PC-3 (cell line): ENCODE measurements at regions not wholly inside any gene's neighbourhood (a gene's known extent, or its start where the extent isn't known, plus 50 kb on each side); places are given as distances from the start of the nearest gene placed in this dataset.

ENCODE experiments used
- ATAC-seq: fragments of 200-7000 bp; cut with Tn5 transposase; 2 replicates; pipeline ENCODE4 v1.9.1; 2020; ENCODE audit warnings: mild to moderate bottlenecking, moderate library complexity
- BruUV-seq: library from RNA; stranded (reverse); fragments of 400-500 nt; replicated peaks from 2 replicates; lab custom pipeline; 2021; lab: Mats Ljungman, UMichigan
- CTCF ChIA-PET: fragments of 300-600 bp; sonication (Branson Sonifier 250); formaldehyde crosslinking; loops from one replicate; lab custom pipeline; 2022; ENCODE audit warnings: antibody characterized with exemption; lab: Charles Lee
- POLR2A ChIA-PET: fragments of 300-600 bp; sonication (Branson Sonifier 250); formaldehyde crosslinking; loops from one replicate; lab custom pipeline; 2022; ENCODE audit warnings: antibody characterized with exemption; ENCODE audit not compliant: unreplicated experiment; lab: Charles Lee
- DNase-seq: peaks from one replicate; pipeline ENCODE4 v3.0.0-alpha.2; 2015
- H2AFZ ChIP-seq: fragments of 300-600 bp; sonication (generic); 2 replicates; pipeline ENCODE4 v1.6.0; 2016; ENCODE audit warnings: antibody characterized with exemption, low read length
- H3F3A ChIP-seq: fragments of 300-600 bp; sonication (generic); one replicate; pipeline ENCODE4 v1.6.0; 2017; ENCODE audit warnings: antibody characterized with exemption, low read length, control low read depth, mild to moderate bottlenecking; ENCODE audit not compliant: unreplicated experiment
- H3K27ac ChIP-seq: fragments of 300-600 bp; sonication (generic); 2 replicates; pipeline ENCODE4 v1.5.1; 2016; ENCODE audit warnings: mild to moderate bottlenecking, low read length
- H3K27me3 ChIP-seq: fragments of 300-600 bp; sonication (generic); 2 replicates; pipeline ENCODE4 v1.6.1; 2016; ENCODE audit warnings: low read length, mixed read lengths
- H3K36me3 ChIP-seq: fragments of 300-600 bp; sonication (generic); 2 replicates; pipeline ENCODE4 v1.6.1; 2016; ENCODE audit warnings: low read depth, mixed run types, low read length, mixed read lengths
- H3K4me1 ChIP-seq: fragments of 300-600 bp; sonication (generic); 2 replicates; pipeline ENCODE4 v1.5.1; 2016; ENCODE audit warnings: low read length; ENCODE audit not compliant: insufficient read depth
- H3K4me2 ChIP-seq: fragments of 300-600 bp; sonication (generic); 2 replicates; pipeline ENCODE4 v1.6.0; 2016; ENCODE audit warnings: low read length
- H3K4me3 ChIP-seq: fragments of 300-600 bp; sonication (generic); 2 replicates; pipeline ENCODE4 v1.5.1; 2016; ENCODE audit warnings: mild to moderate bottlenecking, low read length, mixed read lengths
- H3K79me2 ChIP-seq: fragments of 300-600 bp; sonication (generic); 2 replicates; pipeline ENCODE4 v1.6.1; 2017; ENCODE audit warnings: low read length, mixed read lengths
- H3K9ac ChIP-seq: fragments of 300-600 bp; sonication (generic); 2 replicates; pipeline ENCODE4 v1.6.0; 2016; ENCODE audit warnings: mild to moderate bottlenecking, low read length
- H3K9me2 ChIP-seq: fragments of 300-600 bp; sonication (generic); replicated peaks from 2 replicates; pipeline ENCODE4 v1.6.1; 2016; ENCODE audit warnings: mixed run types, low read length, mixed read lengths
- H3K9me3 ChIP-seq: fragments of 300-600 bp; sonication (generic); 2 replicates; pipeline ENCODE4 v1.6.1; 2016; ENCODE audit warnings: low read length, mixed read lengths
- H4K20me1 ChIP-seq: fragments of 300-600 bp; sonication (generic); 2 replicates; pipeline ENCODE4 v1.6.1; 2016; ENCODE audit warnings: low read length, mixed read lengths
- CTCF ChIP-seq: fragments of 300-600 bp; sonication (generic); conservative IDR thresholded peaks from 2 replicates; pipeline ENCODE4 v1.5.1; 2017; ENCODE audit warnings: antibody characterized with exemption, low read depth, mild to moderate bottlenecking, low read length
- EZH2 ChIP-seq: fragments of 300-600 bp; sonication (generic); IDR thresholded peaks from one replicate; pipeline ENCODE4 v1.6.1; 2017; ENCODE audit warnings: antibody characterized with exemption, mild to moderate bottlenecking, low read length; ENCODE audit not compliant: unreplicated experiment
- EZH2phosphoT487 ChIP-seq: fragments of 300-600 bp; sonication (generic); IDR thresholded peaks from 2 replicates; pipeline ENCODE4 v1.6.1; 2018; ENCODE audit warnings: mild to moderate bottlenecking, antibody characterized with exemption, low read length, borderline replicate concordance
- intact Hi-C: fragments of 100-400 bp; cut with micrococcal nuclease; formaldehyde crosslinking; loops from 2 replicates; pipeline ENCODE4 v1.9.0; 2023

- H2AFZ ChIP-seq, result no peak overlapping the region
- H3K4me3 ChIP-seq, result no peak overlapping the region
- POLR2A ChIA-PET, result no interaction called here
- no peak overlapping the region for H3K27ac ChIP-seq
- H3K79me2 ChIP-seq, result no peaks in the 10 kb centered on the region
- H3K9ac ChIP-seq, result no peak overlapping the region
- H3K9me3 ChIP-seq, result no peaks in the 10 kb centered on the region
- H3K4me2 ChIP-seq, result no peak overlapping the region
- no peak for TF ChIP-seq CTCF
- TF ChIP-seq EZH2phosphoT487, result no peak
- no peak for TF ChIP-seq EZH2
- no peaks in the 10 kb centered on the region for H3K36me3 ChIP-seq
- no peaks in the 10 kb centered on the region for H3F3A ChIP-seq
- DNase-seq, result no peak
- no peaks in the 10 kb centered on the region for H3K4me1 ChIP-seq
- H3K27me3 ChIP-seq, result no peaks in the 10 kb centered on the region
- no peaks in the 10 kb centered on the region for H4K20me1 ChIP-seq
- intact Hi-C loops, result no loop called here
- CTCF ChIA-PET, result no interaction called here
- no TSS peak for BruUV-seq
- no peaks in the 10 kb centered on the region for H3K9me2 ChIP-seq
- no peak for ATAC-seq
Measured at GRCh38 chr2:14398641-14399040, 233.9 kb upstream of the LRATD1 start.

- no peaks in the 10 kb centered on the region for H3K36me3 ChIP-seq
- H3F3A ChIP-seq, result no peaks in the 10 kb centered on the region
- TF ChIP-seq EZH2phosphoT487, result no peak
- H3K27me3 ChIP-seq, result no peaks in the 10 kb centered on the region
- no peaks in the 10 kb centered on the region for H3K79me2 ChIP-seq
- intact Hi-C loops, result no loop called here
- BruUV-seq, result no TSS peak
- ATAC-seq (no peak), DNase-seq (peak; percentile 9)
- no peaks in the 10 kb centered on the region for H3K9me3 ChIP-seq
- ChIA-PET CTCF (no interaction called here), POLR2A (no interaction called here)
- no peaks in the 10 kb centered on the region for H3K9me2 ChIP-seq
- no peak overlapping the region for H2AFZ ChIP-seq
- no peak overlapping the region for H3K9ac ChIP-seq
- no peaks in the 10 kb centered on the region for H3K4me1 ChIP-seq
- no peak overlapping the region for H3K4me3 ChIP-seq
- H3K4me2 ChIP-seq, result no peak overlapping the region
- H4K20me1 ChIP-seq, result no peaks in the 10 kb centered on the region
- H3K27ac ChIP-seq, result no peak overlapping the region
Measured at GRCh38 chr2:14401873-14402272, 230.6 kb upstream of the LRATD1 start.

- H3K9me3 ChIP-seq, result no peaks in the 10 kb centered on the region
- POLR2A ChIA-PET, result no interaction called here
- BruUV-seq, result no TSS peak
- TF ChIP-seq CTCF (no peak), EZH2phosphoT487 (no peak), EZH2 (no peak)
- H3K4me2 ChIP-seq, result no peak overlapping the region
- H3K27me3 ChIP-seq, result no peaks in the 10 kb centered on the region
- DNase-seq, result no peak
- H4K20me1 ChIP-seq, result no peaks in the 10 kb centered on the region
- H3K9ac ChIP-seq, result no peak overlapping the region
- no peaks in the 10 kb centered on the region for H3K9me2 ChIP-seq
- H3K4me1 ChIP-seq, result no peaks in the 10 kb centered on the region
- H3K79me2 ChIP-seq, result no peaks in the 10 kb centered on the region
- CTCF ChIA-PET, result no interaction called here
- H3K27ac ChIP-seq, result no peak overlapping the region
- H3F3A ChIP-seq, result no peaks in the 10 kb centered on the region
- ATAC-seq, result no peak
- H3K36me3 ChIP-seq, result no peaks in the 10 kb centered on the region
- no peak overlapping the region for H2AFZ ChIP-seq
- intact Hi-C loops, result no loop called here
- H3K4me3 ChIP-seq, result no peak overlapping the region
Measured at GRCh38 chr2:14408695-14409094, 223.8 kb upstream of the LRATD1 start.
